Activated CD8-positive, alpha-beta memory T cell treated with anti-CD3 and anti-CD28 coated beads, Interleukin-2, amount 10 ng/mL, durations not matched to agents 7 days and 5 days (primary cell): ENCODE measurements at regions not wholly inside any gene's neighbourhood (a gene's known extent, or its start where the extent isn't known, plus 50 kb on each side); places are given as distances from the start of the nearest gene placed in this dataset. TPM values are rescaled to one million over a fixed set of nuclear protein-coding genes. Genes with fewer than 3 reads are reported as not detected.

Experiments used
- microRNA-seq: library from miRNA; unstranded; fragments of <30 nt; microRNA quantifications from one replicate; pipeline ENCODE4 v1.2.0, GENCODE V29; 2022

Small RNA genes in the stretch of these regions (microRNA-seq; reads per million reads assigned to microRNA genes)
- not detected for gene MIR8054
